NCI-H1436 treated with DMSO at 0.1 percent for 48 hours (cell line): ENCODE measurements at regions not wholly inside any gene's neighbourhood (a gene's known extent, or its start where the extent isn't known, plus 50 kb on each side); places are given as distances from the start of the nearest gene placed in this dataset.

Experiments
- DNase-seq: peaks from one replicate; lab custom pipeline; 2025; lab: John Stamatoyannopoulos, UW

DNA sequence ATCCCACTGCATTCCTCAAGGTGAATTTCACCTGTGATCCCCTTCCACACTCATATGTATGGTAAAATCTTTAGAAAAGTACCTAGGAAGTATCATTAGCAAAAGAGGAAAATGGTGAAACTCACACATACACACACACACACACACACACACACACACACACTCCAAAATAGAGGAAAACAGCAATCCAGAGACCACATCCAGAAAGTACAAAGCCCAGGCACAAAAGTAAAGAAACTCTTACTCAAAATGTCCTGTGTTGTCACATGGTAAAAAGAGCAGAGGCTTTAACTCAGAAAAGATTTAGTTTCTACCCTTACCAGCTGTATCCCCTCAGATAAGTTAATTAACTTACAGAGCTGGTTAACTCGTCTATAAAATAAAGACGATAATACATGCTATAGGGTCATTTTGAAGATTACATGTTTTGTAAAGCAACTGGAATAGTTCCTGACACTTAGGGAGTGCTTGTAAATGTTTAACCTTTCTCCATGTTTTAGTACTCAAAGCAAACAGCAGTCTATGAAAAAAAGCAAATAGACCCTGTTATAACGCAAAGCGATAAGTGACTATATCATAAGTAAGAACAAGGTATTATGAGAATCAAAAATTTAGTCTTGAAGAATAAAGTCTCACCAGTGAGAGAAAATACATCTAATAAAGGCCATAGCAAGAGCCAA lies 360.0 kb upstream of the LRATD1 start:
- no peak for DNase-seq

DNA sequence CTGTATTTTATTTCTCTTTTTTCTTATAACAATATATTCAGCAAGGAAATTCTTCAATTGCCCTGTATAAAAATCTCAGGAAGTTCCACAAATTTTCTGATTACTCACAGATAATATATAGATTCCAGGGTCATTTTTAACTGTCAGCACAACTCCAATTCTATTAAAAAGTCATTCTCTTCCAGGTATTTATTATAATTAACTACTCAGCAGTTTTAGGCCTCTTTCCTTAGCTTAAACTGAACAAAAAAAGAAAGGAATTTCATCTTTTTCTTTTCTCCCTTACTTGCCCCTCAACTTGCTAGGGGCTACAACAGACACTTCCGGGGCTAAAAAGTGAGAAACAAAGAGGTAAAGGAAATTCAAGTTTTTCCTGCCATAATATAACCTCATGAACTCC lies 358.9 kb upstream of the LRATD1 start:
- no peak for DNase-seq

DNA sequence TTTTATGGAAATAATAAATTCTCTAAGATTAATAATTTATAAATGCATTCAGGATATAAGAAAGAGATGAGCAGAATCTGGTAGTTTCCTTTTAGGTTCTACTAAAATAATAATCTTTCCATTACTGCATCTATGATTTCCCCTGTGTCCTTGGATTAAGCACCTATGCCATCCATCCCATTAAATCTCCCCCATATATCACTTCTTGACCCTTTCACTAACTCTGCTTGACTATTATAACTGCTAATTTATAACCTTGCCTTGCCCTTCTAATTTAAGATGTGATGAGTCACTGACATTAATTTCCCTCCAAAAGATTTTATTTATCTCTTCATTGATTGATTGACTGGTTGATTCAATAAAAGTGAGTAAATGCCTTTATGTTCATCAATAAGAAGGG lies 348.3 kb upstream of the LRATD1 start:
- no peak for DNase-seq

DNA sequence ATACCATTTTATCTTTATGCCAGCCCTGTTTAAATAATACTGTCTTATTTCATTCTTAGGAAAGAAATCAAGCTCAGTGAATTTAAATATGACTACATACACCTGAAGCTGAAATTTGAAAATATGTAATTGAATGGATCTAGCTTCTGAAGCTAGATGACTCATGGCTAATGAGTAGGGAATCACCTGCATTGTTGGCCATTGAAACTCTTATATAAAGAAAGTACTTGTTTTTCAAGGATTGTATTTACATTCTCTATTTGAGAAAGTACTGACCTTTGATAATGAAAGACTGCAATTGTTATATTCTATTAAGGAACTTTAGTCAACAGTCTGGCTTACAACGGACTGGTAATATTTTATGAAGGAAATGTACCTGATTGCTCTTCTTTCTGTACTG lies 346.7 kb upstream of the LRATD1 start:
- DNase-seq = no peak

DNA sequence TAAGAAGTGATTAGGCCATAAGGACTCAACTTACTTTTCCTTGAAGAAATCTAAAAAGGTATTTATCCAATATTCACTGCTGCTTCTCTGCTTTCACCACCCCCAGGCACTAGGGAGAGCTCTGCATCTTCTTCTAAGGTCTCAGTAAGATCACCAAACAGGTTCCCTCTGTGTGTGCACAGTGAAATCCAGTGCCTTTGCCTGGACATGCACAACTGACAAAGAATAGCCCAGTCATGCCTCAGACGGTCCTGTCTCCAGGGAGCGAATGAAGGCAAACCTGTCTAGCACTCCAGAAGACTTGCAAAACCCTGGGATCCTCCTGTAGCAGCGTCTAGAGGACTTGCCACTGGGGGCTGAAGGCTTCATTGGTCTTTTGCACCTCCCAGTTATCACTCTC lies 344.5 kb upstream of the LRATD1 start:
- no peak for DNase-seq

DNA sequence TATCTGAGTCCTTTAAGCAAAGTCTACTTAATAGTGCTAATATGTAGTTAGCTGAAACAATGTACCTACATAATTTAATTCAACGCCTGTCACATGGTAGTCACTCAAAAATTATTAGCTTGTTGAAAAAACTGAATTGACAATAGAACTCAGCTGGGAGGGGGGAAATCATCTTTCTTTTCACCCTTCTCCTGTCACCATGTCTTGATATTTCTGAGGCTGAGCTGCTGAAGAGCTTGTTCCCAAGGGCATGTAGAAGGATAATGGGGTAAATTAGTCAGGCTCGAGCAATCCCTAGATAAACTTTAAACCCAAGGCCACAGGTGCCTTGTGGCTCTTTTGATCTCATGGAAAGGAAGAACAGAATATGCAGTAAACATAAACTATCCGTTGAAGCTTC lies 339.6 kb upstream of the LRATD1 start:
- no peak for DNase-seq

DNA sequence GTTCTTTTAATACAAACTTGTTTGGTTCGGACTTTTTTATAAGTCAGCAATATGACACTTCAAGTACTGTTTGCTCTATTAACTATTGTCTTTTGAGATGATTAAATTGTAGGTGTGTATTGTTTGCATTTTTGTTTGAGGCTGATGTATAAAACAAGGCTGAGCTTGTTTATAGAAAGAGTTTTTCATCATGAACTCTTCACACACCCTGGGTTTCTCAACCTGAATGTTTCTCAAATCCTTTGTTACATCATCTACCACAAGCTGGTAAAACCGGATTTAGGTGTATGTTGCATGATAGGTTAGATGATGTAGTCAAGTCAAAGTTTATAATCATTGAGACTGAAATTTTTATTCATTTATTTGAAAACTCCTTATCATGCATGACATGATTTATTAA lies 335.2 kb upstream of the LRATD1 start:
- DNase-seq = no peak

DNA sequence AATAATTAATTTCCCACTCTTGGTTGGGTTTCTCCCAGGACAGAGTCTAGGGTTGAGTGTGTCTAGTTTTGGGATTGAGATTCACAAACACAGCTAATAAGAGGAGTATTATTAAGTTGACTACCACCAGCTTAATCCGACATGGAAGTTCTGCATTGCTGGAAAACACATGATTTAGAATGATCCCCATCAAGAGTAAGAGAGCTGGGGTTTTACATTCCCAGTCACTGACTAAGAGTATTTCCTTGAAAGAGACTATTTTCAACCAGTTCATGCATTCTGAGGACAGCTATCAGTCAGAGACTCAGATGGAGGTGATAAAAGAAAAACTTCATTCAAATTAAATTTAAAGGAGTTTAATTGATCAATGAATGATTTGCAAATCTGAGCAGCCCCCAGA lies 334.6 kb upstream of the LRATD1 start:
- no peak for DNase-seq

DNA sequence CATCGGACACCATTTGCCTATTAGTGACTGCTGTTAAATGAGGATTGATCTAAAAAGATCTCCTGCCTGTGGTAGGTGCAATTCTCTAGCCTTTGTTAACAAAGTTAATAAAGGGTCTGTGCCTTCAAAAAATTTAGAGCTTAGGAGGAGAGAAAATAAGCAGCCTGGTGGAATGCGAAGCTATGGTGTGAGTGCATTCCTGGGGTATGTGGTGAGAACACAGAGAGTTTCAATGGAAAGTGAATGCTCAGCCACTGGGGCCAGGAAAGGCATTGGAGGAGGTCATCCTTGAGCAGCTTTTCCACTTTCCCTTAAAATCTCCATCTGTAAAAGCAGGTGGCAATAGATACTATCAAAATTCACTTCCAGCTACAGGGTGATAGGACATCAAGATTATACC lies 331.2 kb upstream of the LRATD1 start:
- no peak for DNase-seq

DNA sequence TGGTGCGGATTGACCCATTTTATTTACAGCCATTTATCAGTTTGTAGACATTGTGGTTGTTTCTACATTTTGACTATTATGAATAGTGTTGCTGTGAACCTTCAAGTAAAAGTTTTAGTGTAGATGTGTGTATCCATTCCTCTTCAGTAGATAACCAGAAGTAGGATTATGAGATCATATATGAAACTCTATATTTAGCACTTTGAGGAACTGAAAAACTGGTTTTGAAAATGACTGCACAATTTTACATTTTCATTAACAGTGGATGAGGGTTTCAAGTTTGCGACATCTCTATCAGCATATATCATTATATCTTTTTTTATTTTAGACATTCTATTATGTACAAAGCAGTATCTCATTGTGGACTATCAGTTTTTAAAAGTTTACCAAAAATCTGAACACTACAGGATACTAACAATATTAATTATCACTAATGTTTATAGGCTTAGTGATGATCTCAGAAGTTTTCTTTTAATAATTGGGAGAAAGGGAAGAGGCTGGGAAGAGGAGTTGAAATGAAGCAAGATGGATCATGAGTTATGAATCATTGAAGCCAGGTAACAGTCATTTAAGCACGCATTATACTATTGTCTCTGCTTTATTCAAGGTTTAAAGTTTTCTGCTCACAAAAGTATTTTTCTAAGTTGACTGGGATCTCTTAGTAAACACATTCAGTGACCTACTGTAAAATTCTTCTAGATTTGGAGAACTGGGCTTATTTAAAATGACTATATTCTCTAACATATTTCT lies 329.0 kb upstream of the LRATD1 start:
- no peak for DNase-seq

DNA sequence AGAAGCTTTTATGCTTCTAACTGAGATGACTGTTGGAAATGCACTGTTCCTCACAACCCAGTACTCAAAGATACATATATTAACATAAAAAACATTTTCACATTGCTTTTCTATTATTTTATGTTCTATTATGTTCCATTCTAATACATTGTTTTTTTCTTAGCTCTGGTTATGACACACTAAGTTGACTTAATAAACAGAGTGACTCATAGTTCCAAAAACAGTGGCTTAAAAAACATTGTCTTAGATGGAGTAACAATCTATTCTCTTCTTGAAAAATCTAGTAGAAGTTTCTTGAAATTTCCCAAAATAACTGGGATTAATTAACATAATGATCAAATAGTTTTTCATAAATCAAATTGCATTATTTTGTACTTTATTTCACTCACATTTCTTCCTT lies 328.2 kb upstream of the LRATD1 start:
- no peak for DNase-seq

DNA sequence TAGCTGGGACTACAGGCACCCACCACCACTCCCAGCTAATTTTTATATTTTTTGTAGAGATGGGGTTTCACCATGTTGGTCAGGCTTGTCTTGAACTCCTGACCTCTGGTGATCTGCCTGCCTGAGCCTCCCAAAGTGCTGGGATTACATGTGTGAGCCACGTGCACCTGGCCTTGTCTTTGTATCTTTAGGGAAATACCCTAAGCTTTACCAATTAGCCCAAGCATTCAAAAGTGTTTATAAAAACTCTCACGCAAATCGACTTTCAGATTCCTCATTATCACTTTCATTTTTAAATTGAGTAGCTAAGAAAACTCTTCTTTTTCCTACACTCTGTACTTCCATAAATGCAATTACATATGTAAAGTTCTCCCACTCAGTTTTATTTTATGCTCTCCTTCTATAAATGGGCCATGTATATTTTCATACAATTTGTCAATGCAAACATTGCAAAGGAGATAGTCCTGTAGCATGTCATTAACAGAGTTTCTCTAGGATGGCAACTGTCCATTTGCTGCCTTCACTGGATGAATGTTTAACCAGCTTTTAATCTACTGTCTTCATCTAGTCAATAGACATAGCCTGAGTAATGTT lies 326.2 kb upstream of the LRATD1 start:
- no peak for DNase-seq

DNA sequence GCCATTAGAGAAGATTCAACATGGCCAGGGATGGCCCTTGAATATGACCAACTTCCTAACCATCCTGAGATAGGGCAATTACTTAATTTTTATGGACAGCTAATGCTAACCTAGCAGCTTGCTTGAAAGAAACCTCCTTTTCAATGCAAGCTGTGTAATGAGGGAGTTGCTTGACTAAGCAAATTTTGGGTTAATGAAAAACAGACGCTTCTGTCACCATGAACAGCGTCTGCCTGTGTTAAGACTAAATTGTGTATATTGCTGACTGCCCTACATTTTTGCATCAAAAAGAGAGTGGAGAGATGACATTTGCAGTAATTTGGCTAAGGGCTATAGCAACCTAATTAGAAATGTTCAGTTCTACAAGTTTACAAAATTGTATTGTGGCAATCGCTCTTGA lies 319.2 kb upstream of the LRATD1 start:
- no peak for DNase-seq

DNA sequence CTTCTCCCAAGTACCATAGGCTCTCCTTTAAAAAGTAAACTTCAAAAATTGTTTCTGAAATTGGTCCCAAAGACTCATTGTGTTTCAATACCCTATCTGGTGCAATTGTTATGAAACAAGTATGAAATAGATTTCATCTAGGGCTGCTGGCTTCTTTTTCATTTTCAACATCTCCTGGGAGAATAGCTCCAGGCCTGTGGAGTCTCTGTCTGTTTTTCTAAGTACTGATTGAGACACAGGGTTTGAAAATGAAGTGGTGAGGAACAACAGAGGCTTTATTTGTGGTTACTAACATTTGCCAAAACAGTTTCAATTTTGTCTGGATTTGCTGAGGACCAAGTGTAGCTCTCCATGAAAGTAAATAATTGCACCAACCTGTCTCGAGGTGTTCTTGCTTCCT lies 315.9 kb upstream of the LRATD1 start:
- no peak for DNase-seq

DNA sequence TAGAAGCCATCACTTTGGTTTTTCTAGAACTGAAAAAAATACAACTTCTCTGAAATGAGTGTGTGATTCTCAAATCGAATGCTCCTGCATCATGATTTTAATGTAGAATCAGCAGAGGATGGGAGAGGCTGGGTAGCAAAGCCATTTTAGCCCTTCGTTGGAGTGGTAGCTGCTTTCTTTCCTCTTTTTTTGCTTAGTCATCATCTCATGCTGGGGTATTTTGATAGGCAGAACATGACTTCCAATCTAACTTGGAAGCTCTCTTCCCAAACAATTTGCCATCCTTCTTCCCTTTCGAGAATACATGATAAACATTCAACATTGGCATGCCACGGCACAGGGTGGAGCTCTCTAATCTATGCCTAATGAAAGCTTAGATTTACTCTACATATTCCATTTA lies 311.2 kb upstream of the LRATD1 start:
- DNase-seq = no peak

DNA sequence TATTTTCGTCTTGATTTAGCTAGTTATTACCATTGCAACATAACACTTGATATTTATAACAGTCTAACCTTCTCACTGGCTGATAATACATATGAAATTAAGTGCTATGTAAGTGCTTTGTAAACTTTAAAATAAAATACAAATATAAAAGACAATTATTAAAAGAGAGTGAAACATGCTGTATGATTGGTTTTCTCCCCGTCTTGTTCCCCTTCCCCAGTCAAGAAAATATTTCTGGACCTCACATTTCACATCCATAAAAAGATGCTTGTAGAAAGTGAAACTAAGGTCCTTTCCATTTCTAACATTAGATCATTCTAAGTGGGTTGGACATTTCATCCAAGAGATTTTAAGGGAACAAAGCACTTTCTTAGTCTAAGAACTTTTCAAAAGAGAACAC lies 310.2 kb upstream of the LRATD1 start:
- no peak for DNase-seq

DNA sequence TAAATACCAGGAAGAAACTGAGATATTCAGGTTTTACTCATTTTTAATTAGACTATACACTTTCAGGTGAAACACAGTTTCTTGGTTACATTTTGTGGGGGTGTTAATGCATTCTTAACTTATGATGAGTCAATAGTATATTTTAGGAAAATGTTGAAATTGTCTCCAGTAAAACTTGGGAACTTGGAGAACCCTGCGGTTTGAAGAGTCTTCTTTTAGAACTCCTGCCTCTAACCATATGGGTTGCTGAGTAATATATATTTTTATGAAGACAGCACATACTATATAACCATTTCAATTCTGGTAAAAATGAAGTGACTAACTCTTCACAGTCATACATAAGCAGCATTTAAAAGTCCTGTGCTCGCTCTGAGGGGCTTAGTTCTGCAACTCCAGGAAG lies 308.2 kb upstream of the LRATD1 start:
- no peak for DNase-seq

DNA sequence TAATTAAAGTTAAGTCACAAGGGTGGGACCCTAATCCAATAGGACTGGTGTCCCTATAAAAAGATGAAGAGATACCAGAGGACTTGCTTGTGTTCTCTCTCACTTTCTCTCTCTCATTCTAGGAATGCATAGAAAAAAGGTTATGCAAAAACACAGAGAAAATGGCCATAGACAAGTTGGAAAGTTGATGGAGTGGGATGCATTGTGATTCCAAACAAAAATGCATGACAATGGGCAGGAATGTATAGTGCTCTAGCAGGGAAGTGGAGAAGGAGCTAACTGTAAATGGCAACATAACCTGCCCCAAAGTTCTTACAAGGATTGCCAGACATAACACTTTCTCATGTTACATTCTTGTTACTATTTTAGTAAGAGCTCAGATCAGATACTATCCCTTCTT lies 301.6 kb upstream of the LRATD1 start:
- DNase-seq = no peak

DNA sequence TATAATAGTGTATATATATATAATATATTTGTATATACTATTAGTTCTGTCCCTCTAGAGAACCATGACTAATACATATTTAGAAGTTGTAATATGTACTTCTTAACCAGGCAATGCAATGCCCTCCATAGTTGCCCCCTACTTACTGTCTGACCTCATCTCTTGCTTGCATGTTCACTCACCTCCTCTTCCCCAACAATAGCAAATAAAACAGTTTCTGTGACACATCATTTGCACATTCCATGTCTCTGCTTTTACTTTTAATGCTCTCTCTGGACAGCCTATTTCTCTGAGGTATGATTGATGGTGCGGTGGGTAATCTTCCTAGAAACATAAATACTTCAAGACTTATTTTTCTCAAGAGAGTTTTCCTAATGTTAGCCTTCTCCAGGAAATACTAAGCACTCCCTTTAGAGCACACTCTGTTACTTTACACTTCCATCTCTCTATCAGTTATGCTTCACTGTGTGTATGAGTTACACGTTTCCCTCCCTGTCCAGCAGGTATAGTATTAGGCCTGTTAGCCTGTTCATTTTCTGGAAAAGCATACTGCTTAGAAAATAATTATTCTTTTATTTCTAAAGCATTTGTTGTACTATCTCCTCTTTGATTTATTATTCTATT lies 295.6 kb upstream of the LRATD1 start:
- DNase-seq = no peak

DNA sequence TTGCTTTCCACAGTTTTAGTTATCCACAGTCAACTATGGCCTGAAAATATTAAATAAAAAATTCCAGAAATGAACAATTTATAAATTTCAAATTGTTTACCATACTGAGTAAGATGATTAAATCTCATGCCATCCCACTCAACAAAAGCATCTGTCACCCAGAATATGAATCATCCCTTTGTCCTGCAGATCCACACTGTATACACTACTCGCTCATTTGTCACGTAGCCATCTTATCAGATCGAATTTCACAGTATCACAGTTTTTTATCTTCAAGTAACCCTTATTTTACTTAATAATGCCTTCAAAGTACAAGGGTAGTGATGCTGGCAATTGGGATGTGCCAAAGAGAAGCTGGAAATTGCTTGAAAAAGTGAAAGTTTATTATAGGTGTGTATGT lies 291.8 kb upstream of the LRATD1 start:
- no peak for DNase-seq

DNA sequence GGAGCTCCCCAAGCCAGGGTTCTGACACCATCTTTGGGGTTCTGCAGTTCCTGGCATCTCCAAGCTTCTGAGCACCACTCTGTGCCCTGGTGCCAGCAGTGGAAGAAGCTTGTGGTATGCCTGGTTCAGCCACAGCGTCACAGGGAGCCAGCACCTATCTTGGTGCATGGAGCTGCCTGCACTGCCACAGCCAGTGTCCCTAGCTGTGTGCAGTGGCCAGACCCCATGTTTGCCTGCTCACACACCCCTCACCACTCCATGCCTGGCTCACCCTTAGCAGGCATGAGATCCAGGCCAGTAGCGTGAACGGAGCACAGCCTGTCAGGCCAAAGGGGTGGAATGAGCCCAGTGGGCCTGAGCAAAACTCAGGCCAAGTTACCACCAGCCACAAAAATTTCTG lies 290.2 kb upstream of the LRATD1 start:
- no peak for DNase-seq

DNA sequence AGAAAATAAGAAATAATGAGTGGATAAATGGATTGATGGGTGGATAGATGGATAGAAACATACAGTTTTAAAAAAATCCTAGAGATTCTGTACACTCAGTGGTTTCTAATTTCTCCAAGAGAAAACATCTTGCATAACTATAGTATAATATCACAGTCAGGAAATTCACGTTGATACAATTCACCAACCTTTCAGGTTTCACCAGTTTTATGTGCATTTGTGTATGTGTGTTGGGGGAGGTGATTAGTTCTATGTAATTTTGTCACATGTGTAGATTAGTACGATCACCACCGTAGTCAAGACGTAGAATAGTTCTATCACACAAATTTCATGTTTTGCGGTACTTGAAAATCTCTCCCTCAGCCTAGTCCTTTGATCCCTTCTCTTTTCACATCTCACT lies 288.2 kb upstream of the LRATD1 start:
- no peak for DNase-seq

DNA sequence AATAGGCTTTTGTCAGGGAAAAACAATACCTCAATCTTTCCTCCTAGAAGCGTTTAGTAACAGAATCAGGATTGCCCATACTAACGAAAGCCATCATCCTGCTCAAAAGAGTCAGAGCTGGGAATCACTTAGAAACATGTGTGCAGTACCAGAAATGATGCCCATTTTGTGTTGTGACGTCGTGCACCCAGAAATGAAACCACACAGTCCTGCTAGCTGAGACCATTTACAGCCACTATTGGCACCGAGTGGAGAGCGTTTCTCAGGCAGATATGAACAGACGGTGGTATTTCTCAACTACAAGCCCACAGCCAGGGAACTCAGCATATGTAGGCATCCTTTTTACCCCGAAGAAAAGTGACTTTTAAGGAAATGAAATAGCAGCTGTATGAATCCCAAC lies 284.3 kb upstream of the LRATD1 start:
- DNase-seq = no peak
